Neuronal stem cell (in vitro differentiated cells): ENCODE measurements at regions not wholly inside any gene's neighbourhood (a gene's known extent, or its start where the extent isn't known, plus 50 kb on each side); places are given as distances from the start of the nearest gene placed in this dataset.
"Not testable (repeated sequence)": the region's sequence is repeated elsewhere in the genome, so short reads cannot be mapped to it uniquely, and the experiment has no call there.

Source experiments
- DNase-seq: peaks from one replicate; pipeline ENCODE4 v3.0.0-alpha.2; 2013; ENCODE audit warnings: low spot score
- H2AFZ ChIP-seq: one replicate; pipeline ENCODE4 v1.6.1; 2013; ENCODE audit warnings: mild to moderate bottlenecking, low read length, inconsistent platforms
- H2AK5ac ChIP-seq: 2 replicates; pipeline ENCODE4 v1.6.1; 2013; ENCODE audit warnings: low read depth, mild to moderate bottlenecking, inconsistent platforms, low read length, moderate library complexity, mixed read lengths
- H2BK120ac ChIP-seq: 2 replicates; pipeline ENCODE4 v1.6.1; 2013; ENCODE audit warnings: low read depth, mild to moderate bottlenecking, inconsistent platforms, low read length, moderate library complexity, mixed read lengths
- H2BK12ac ChIP-seq: one replicate; pipeline ENCODE4 v1.6.1; 2013; ENCODE audit warnings: low read length, inconsistent platforms
- H2BK15ac ChIP-seq: 2 replicates; pipeline ENCODE4 v1.6.1; 2013; ENCODE audit warnings: mild to moderate bottlenecking, low read length, inconsistent platforms, mixed read lengths
- H2BK5ac ChIP-seq: one replicate; pipeline ENCODE4 v1.6.1; 2013; ENCODE audit warnings: inconsistent platforms, mild to moderate bottlenecking, low read length, moderate library complexity
- H3K14ac ChIP-seq: one replicate; pipeline ENCODE4 v1.6.1; 2013; ENCODE audit warnings: low read length, inconsistent platforms
- H3K18ac ChIP-seq: 2 replicates; pipeline ENCODE4 v1.6.1; 2013; ENCODE audit warnings: low read length, inconsistent platforms
- H3K23ac ChIP-seq: 2 replicates; pipeline ENCODE4 v1.6.1; 2013; ENCODE audit warnings: low read depth, mild to moderate bottlenecking, mixed read lengths, low read length, inconsistent platforms; ENCODE audit not compliant: poor library complexity
- H3K27ac ChIP-seq: replicated peaks from 3 replicates; pipeline ENCODE4 v1.5.1; 2013; ENCODE audit warnings: low read length, inconsistent platforms
- H3K27me3 ChIP-seq, 3 experiments: 2 replicates each; pipeline ENCODE4 v1.6.1; 2013; ENCODE audit warnings: low read length in 3 of 3, mild to moderate bottlenecking in 2 of 3, inconsistent platforms in 1 of 3, low read depth in 1 of 3, mixed read lengths in 1 of 3, moderate library complexity in 1 of 3; ENCODE audit not compliant: control insufficient read depth in 3 of 3, insufficient read depth in 3 of 3
- H3K36me3 ChIP-seq, 2 donors: replicated peaks in 1 of 2; 2 replicates each; pipeline ENCODE4 v1.6.1; 2013; ENCODE audit warnings: low read length in 2 of 2; ENCODE audit not compliant: control insufficient read depth in 2 of 2, insufficient read depth in 2 of 2
- H3K4ac ChIP-seq: 2 replicates; pipeline ENCODE4 v1.6.1; 2013; ENCODE audit warnings: inconsistent platforms, mild to moderate bottlenecking, low read length, moderate library complexity
- H3K4me1 ChIP-seq, 2 donors: 1 replicate in 1 of 2; 2 replicates in 1 of 2; pipeline ENCODE4 v1.6.1; 2013; ENCODE audit warnings: low read length in 2 of 2, low read depth in 1 of 2; ENCODE audit not compliant: control insufficient read depth in 2 of 2, insufficient read depth in 1 of 2
- H3K4me2 ChIP-seq: one replicate; pipeline ENCODE4 v1.6.1; 2013; ENCODE audit warnings: mild to moderate bottlenecking, low read length, inconsistent platforms; ENCODE audit not compliant: insufficient read depth, poor library complexity, severe bottlenecking
- H3K4me3 ChIP-seq, 2 donors: 2 replicates each; pipeline ENCODE4 v1.5.1; 2013; ENCODE audit warnings: low read length in 2 of 2, mild to moderate bottlenecking in 2 of 2, inconsistent platforms in 1 of 2, moderate library complexity in 1 of 2
- H3K79me1 ChIP-seq: one replicate; pipeline ENCODE4 v1.6.1; 2013; ENCODE audit warnings: low read depth, mild to moderate bottlenecking, inconsistent platforms, low read length, moderate library complexity
- H3K9ac ChIP-seq: one replicate; pipeline ENCODE4 v1.6.1; 2013; ENCODE audit warnings: mild to moderate bottlenecking, low read depth, low read length, inconsistent platforms; ENCODE audit not compliant: poor library complexity
- H3K9me3 ChIP-seq, 2 donors: replicated peaks in 1 of 2; 2 replicates each; pipeline versions ENCODE3 to v1.6.1; 2013; ENCODE audit warnings: low read length in 2 of 2, mild to moderate bottlenecking in 2 of 2, inconsistent platforms in 1 of 2, low read depth in 1 of 2, mixed read lengths in 1 of 2, moderate library complexity in 1 of 2; ENCODE audit not compliant: control insufficient read depth in 2 of 2, insufficient read depth in 1 of 2
- H4K8ac ChIP-seq: one replicate; pipeline ENCODE4 v1.6.1; 2013; ENCODE audit warnings: low read depth, mild to moderate bottlenecking, inconsistent platforms, low read length, moderate library complexity
- H4K91ac ChIP-seq: one replicate; pipeline ENCODE4 v1.6.1; 2013; ENCODE audit warnings: low read length, low read depth, mild to moderate bottlenecking, inconsistent platforms; ENCODE audit not compliant: poor library complexity
- WGBS, 2 donors: extraction: QIAGEN DNeasy Blood & Tissue Kit; methylation state at CpG; one replicate each; pipeline ENCODE4 v1.1.7; 2013; ENCODE audit warnings: missing lambda C conversion rate in 2 of 2, mixed read lengths in 1 of 2; ENCODE audit not compliant: insufficient read length in 2 of 2, insufficient replicate concordance in 1 of 2; ENCODE audit errors: extremely low coverage in 2 of 2; 5-methylcytosine and 5-hydroxymethylcytosine counted together

- H2AK5ac ChIP-seq: no peak overlapping the region
- no peak overlapping the region for H3K4me2 ChIP-seq
- H2BK120ac ChIP-seq: no peak overlapping the region
- no peak overlapping the region for H2BK12ac ChIP-seq
- H3K4me1 ChIP-seq: peaks cover 7 to 12% of the 10 kb centered on the region in 2 donors
- H3K9me3 ChIP-seq: no peaks in the 10 kb centered on the region
- no peak overlapping the region for H2BK15ac ChIP-seq
- WGBS, 2 donors: no CpG with 5 or more reads among the region's 2 CpGs
- no peak overlapping the region for H3K27ac ChIP-seq
- H3K18ac ChIP-seq: no peak overlapping the region
- no peak overlapping the region for H4K8ac ChIP-seq
- no peak overlapping the region for H2BK5ac ChIP-seq
- H3K9ac ChIP-seq: no peak overlapping the region
- no peak overlapping the region for H4K91ac ChIP-seq
- no peaks in the 10 kb centered on the region for H3K27me3 ChIP-seq
- no peaks in the 10 kb centered on the region for H3K79me1 ChIP-seq
- H3K4me3 ChIP-seq: no peak overlapping the region
- DNase-seq: no peak
- H2AFZ ChIP-seq: no peak overlapping the region
- H3K23ac ChIP-seq: no peak overlapping the region
- H3K36me3 ChIP-seq: no peaks in the 10 kb centered on the region
- H3K4ac ChIP-seq: no peak overlapping the region
- H3K14ac ChIP-seq: no peak overlapping the region
Measured at GRCh38 chr2:35821675-35822074, 533.9 kb upstream of the CRIM1 start.

DNA sequence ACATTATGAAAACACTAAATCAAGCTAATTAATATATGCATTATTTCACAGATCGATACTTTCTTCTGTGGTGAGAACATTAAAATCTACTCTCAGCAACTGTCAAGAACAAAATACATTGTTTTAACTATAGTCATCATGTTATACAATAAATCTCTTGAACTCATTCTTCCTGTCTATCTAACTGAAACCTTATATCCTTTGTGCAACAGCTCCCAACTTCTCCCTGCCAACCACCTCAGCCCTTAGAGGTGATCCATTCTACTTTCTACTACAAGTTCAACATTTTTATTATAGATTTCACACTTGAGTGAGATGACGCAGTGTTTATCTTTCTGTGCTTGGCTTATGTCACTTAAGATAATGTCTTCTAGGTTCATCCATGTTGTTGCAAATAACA, 535.2 kb upstream of the CRIM1 start:
- no CpG with 5 or more reads among the region's 2 CpGs for WGBS, 2 donors
- H3K14ac ChIP-seq: no peak overlapping the region
- no peak overlapping the region for H3K27ac ChIP-seq
- no peak overlapping the region for H3K23ac ChIP-seq
- H3K36me3 ChIP-seq: no peaks in the 10 kb centered on the region
- H3K4me2 ChIP-seq: no peak overlapping the region
- no peaks in the 10 kb centered on the region for H3K9me3 ChIP-seq
- no peak overlapping the region for H2BK15ac ChIP-seq
- no peak overlapping the region for H2AK5ac ChIP-seq
- H3K4me3 ChIP-seq: no peak overlapping the region
- no peak overlapping the region for H2BK120ac ChIP-seq
- no peak overlapping the region for H2BK5ac ChIP-seq
- H3K79me1 ChIP-seq: no peaks in the 10 kb centered on the region
- no peak overlapping the region for H3K18ac ChIP-seq
- no peak overlapping the region for H3K9ac ChIP-seq
- no peaks in the 10 kb centered on the region for H3K27me3 ChIP-seq
- peaks cover 7 to 12% of the 10 kb centered on the region in 2 donors for H3K4me1 ChIP-seq
- no peak overlapping the region for H4K8ac ChIP-seq
- H2AFZ ChIP-seq: no peak overlapping the region
- H4K91ac ChIP-seq: no peak overlapping the region
- H2BK12ac ChIP-seq: no peak overlapping the region
- H3K4ac ChIP-seq: no peak overlapping the region
- no peak for DNase-seq

DNA sequence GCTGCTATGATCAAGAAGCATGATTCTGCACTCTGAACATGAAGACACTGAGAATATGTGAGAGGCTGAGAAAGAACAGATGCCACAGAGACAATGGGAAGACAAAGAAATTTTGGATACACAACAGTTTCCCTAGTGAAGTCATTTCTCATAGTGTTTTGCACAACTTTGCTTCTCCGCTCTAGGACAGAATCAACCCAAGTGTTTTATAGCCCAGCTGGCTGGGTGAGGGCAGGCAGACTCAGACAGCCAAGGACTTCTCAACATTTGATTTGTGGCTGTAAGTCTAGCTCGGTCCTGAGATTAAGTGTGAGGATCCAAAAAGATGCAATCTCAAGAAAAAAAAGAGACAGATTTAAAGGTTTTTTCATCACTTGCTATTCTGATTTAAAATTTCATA, 536.5 kb upstream of the CRIM1 start:
- no CpG with 5 or more reads among the region's 2 CpGs for WGBS, 2 donors
- Histone ChIP-seq H4K91ac (no peak overlapping the region), H2BK5ac (no peak overlapping the region), H2AFZ (no peak overlapping the region), H2AK5ac (no peak overlapping the region), H3K4ac (no peak overlapping the region), H3K9ac (no peak overlapping the region), H3K23ac (no peak overlapping the region), H3K27ac (no peak overlapping the region), H2BK120ac (no peak overlapping the region), H3K18ac (no peak overlapping the region), H3K36me3 (no peaks in the 10 kb centered on the region), H2BK15ac (no peak overlapping the region), H3K14ac (no peak overlapping the region), H3K9me3 (no peaks in the 10 kb centered on the region), H4K8ac (no peak overlapping the region), H3K4me2 (no peak overlapping the region), H3K4me1 (peaks cover 7 to 11% of the 10 kb centered on the region in 2 donors), H3K27me3 (no peaks in the 10 kb centered on the region), H3K4me3 (no peak overlapping the region), H2BK12ac (no peak overlapping the region), H3K79me1 (no peaks in the 10 kb centered on the region)
- no peak for DNase-seq

GRCh38 chr2:35818359-35818758, 537.2 kb upstream of the CRIM1 start:
- not testable (repeated sequence) for H2BK5ac ChIP-seq, H2BK12ac ChIP-seq, H2AK5ac ChIP-seq, H4K8ac ChIP-seq, H3K14ac ChIP-seq, H3K4me1 ChIP-seq, H3K9ac ChIP-seq, H3K4ac ChIP-seq, H3K79me1 ChIP-seq, H3K27ac ChIP-seq, H3K23ac ChIP-seq, H4K91ac ChIP-seq, H3K27me3 ChIP-seq, H3K18ac ChIP-seq, H3K4me3 ChIP-seq, H3K4me2 ChIP-seq, H3K9me3 ChIP-seq, H2AFZ ChIP-seq, DNase-seq, H3K36me3 ChIP-seq, H2BK15ac ChIP-seq, H2BK120ac ChIP-seq
- WGBS, 2 donors: no CpG with 5 or more reads among the region's 2 CpGs
